ENCODE measurements at regions not wholly inside any gene's neighbourhood (a gene's known extent, or its start where the extent isn't known, plus 50 kb on each side); places are given as distances from the start of the nearest gene placed in this dataset.

DNA sequence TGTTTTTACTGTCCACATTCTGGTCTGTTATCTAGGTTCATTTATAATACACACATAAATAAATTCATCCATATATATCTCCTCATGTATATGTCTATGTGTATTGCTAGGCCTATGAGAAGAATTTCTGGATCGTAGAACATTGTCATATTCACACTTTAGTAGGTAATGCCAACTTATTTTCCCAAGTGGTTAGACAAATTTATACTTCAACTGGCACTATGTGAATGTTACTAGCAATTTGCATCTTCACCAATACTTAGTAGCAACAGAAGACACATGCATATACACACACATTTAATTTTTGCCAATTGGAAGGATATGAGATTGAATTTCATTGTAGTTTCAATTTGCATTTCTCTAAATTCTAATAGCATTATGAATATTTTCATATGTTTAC lies 365.1 kb downstream of the FSCB start (continued):
- TF ChIP-seq ZNF462 (CRISPR knock-in tag; IDR thresholded peaks at IDR 0.05) (no peak), EZH2 (IDR thresholded peaks at IDR 0.05; ENCODE audit: low read depth, unreplicated experiment) (no peak)

DNA sequence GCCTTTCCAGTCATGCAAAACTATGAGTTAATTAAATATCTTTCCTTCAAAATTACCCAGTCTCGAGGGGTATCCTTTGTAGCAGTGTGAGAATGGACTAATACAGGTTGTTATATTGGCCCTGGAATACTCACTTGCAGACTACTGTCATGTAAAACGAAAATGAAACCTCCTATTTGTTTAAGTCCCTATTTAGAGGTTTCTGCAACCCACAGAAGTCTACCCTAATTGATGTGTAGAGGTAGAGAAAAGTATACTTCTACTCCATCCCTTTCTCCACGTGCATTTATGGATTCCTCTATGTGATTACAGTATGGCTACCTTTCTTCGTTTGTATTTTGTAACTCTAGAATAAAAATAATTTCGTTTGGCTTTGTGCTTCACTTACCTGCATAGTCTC lies 371.1 kb downstream of the FSCB start:
- Mint-ChIP-seq H3K27me3 (ENCODE audit: insufficient read depth, low read depth, poor library complexity) (peaks cover 2% of the 10 kb centered on the region), H3K4me3 (no peak overlapping the region), H3K9me3 (no peaks in the 10 kb centered on the region), H3K4me1 (peaks cover 7% of the 10 kb centered on the region; the same call in 2 of the 3 replicates), H3K27ac (no peak overlapping the region), H3K36me3 (ENCODE audit: low read depth) (no peaks in the 10 kb centered on the region)
- DNase-seq (ENCODE audit: low spot score) (no peak), ATAC-seq (no peak)
- TF ChIP-seq, protein P1, sequence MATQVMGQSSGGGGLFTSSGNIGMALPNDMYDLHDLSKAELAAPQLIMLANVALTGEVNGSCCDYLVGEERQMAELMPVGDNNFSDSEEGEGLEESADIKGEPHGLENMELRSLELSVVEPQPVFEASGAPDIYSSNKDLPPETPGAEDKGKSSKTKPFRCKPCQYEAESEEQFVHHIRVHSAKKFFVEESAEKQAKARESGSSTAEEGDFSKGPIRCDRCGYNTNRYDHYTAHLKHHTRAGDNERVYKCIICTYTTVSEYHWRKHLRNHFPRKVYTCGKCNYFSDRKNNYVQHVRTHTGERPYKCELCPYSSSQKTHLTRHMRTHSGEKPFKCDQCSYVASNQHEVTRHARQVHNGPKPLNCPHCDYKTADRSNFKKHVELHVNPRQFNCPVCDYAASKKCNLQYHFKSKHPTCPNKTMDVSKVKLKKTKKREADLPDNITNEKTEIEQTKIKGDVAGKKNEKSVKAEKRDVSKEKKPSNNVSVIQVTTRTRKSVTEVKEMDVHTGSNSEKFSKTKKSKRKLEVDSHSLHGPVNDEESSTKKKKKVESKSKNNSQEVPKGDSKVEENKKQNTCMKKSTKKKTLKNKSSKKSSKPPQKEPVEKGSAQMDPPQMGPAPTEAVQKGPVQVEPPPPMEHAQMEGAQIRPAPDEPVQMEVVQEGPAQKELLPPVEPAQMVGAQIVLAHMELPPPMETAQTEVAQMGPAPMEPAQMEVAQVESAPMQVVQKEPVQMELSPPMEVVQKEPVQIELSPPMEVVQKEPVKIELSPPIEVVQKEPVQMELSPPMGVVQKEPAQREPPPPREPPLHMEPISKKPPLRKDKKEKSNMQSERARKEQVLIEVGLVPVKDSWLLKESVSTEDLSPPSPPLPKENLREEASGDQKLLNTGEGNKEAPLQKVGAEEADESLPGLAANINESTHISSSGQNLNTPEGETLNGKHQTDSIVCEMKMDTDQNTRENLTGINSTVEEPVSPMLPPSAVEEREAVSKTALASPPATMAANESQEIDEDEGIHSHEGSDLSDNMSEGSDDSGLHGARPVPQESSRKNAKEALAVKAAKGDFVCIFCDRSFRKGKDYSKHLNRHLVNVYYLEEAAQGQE (IDR thresholded peaks at IDR 0.05; ENCODE audit: unreplicated experiment), result no peak
- TF ChIP-seq ZNF114 (CRISPR knock-in tag; IDR thresholded peaks at IDR 0.05), result no peak
- no peak for TF ChIP-seq STAT1 (IDR thresholded peaks at IDR 0.05; ENCODE audit: unreplicated experiment)
- no peak for TF ChIP-seq CREB1 (CRISPR knock-in tag; IDR thresholded peaks at IDR 0.05; ENCODE audit: low read depth)
- TF ChIP-seq EZH2phosphoT487 (IDR thresholded peaks at IDR 0.05; ENCODE audit: unreplicated experiment), result no peak
- TF ChIP-seq, protein P2, sequence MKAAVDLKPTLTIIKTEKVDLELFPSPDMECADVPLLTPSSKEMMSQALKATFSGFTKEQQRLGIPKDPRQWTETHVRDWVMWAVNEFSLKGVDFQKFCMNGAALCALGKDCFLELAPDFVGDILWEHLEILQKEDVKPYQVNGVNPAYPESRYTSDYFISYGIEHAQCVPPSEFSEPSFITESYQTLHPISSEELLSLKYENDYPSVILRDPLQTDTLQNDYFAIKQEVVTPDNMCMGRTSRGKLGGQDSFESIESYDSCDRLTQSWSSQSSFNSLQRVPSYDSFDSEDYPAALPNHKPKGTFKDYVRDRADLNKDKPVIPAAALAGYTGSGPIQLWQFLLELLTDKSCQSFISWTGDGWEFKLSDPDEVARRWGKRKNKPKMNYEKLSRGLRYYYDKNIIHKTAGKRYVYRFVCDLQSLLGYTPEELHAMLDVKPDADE (IDR thresholded peaks at IDR 0.05), result no peak
- no peak for TF ChIP-seq EZH2 (IDR thresholded peaks at IDR 0.05; ENCODE audit: low read depth, unreplicated experiment)
- TF ChIP-seq NANOG (IDR thresholded peaks at IDR 0.05; ENCODE audit: borderline replicate concordance), result no peak
- no peak for TF ChIP-seq ZNF331 (CRISPR knock-in tag; IDR thresholded peaks at IDR 0.05; ENCODE audit: low read depth)
- TF ChIP-seq POLR2AphosphoS5 (IDR thresholded peaks at IDR 0.05; ENCODE audit: low read depth), result no peak
- Histone ChIP-seq H3K4me2 (no peak overlapping the region), H3F3A (replicated peaks; ENCODE audit: low read depth) (no peaks in the 10 kb centered on the region), H3K9me2 (ENCODE audit: insufficient read depth) (no peaks in the 10 kb centered on the region), H3K4me3 (no peak overlapping the region), H3K27ac (ENCODE audit: low read depth) (no peak overlapping the region), H2AFZ (no peak overlapping the region), H3K27me3 (ENCODE audit: insufficient read depth) (no peaks in the 10 kb centered on the region), H3K36me3 (ENCODE audit: insufficient read depth) (no peaks in the 10 kb centered on the region), H3K79me2 (replicated peaks; ENCODE audit: insufficient read depth) (no peaks in the 10 kb centered on the region), H4K20me1 (replicated peaks; ENCODE audit: insufficient read depth) (no peaks in the 10 kb centered on the region), H3K4me1 (ENCODE audit: insufficient read depth) (peaks cover 11% of the 10 kb centered on the region; the same call in 1 of the 2 replicates)

Data from GM23338 (cell line).